HG02610 (cell line): ENCODE measurements at regions not wholly inside any gene's neighbourhood (a gene's known extent, or its start where the extent isn't known, plus 50 kb on each side); places are given as distances from the start of the nearest gene placed in this dataset.
"Not testable (repeated sequence)": the region's sequence is repeated elsewhere in the genome, so short reads cannot be mapped to it uniquely, and the experiment has no call there.

Source experiments
- ATAC-seq: cut with Tn5 transposase; IDR thresholded peaks from one replicate; pipeline ENCODE4 v1.9.1; 2021; ENCODE audit warnings: mild to moderate bottlenecking, moderate library complexity; ENCODE audit not compliant: unreplicated experiment

GRCh38 chr21:16211339-16212303, 481.8 kb downstream of the USP25 start:
- ATAC-seq: no peak

GRCh38 chr21:16213518-16213917, 483.7 kb downstream of the USP25 start:
- no peak for ATAC-seq

- no peak for ATAC-seq
Observed at GRCh38 chr21:16215193-16215592, 485.4 kb downstream of the USP25 start.

- ATAC-seq: no peak
Observed at GRCh38 chr21:16215663-16216183, 485.9 kb downstream of the USP25 start.

GRCh38 chr21:16216288-16216962, 486.6 kb downstream of the USP25 start:
- ATAC-seq: no peak

- ATAC-seq: no peak
Observed at GRCh38 chr21:16218682-16219343, 489.0 kb downstream of the USP25 start.

GRCh38 chr21:16224756-16225155, 495.0 kb downstream of the USP25 start:
- ATAC-seq: not testable (repeated sequence)

GRCh38 chr21:16239659-16240265, 510.0 kb downstream of the USP25 start:
- no peak for ATAC-seq

GRCh38 chr21:16241016-16241415, 511.2 kb downstream of the USP25 start:
- no peak for ATAC-seq

- ATAC-seq: no peak
Observed at GRCh38 chr21:16241479-16241963, 511.7 kb downstream of the USP25 start.

GRCh38 chr21:16243396-16243795, 513.6 kb downstream of the USP25 start:
- no peak for ATAC-seq

GRCh38 chr21:16248705-16249104, 518.9 kb downstream of the USP25 start:
- ATAC-seq: no peak

GRCh38 chr21:16250273-16250672, 520.5 kb downstream of the USP25 start:
- ATAC-seq: no peak

- ATAC-seq: no peak
Observed at GRCh38 chr21:16258844-16259611, 529.2 kb downstream of the USP25 start.

GRCh38 chr21:16262091-16262490, 532.3 kb downstream of the USP25 start:
- ATAC-seq: no peak

GRCh38 chr21:16264319-16264718, 534.5 kb downstream of the USP25 start:
- ATAC-seq: no peak

- ATAC-seq: no peak
Observed at GRCh38 chr21:16269476-16269875, 539.7 kb downstream of the USP25 start.

GRCh38 chr21:16279731-16280581, 550.2 kb downstream of the USP25 start:
- ATAC-seq: no peak

- ATAC-seq: no peak
Observed at GRCh38 chr21:16280686-16281091, 550.9 kb downstream of the USP25 start.
